ENCODE measurements at regions not wholly inside any gene's neighbourhood (a gene's known extent, or its start where the extent isn't known, plus 50 kb on each side); places are given as distances from the start of the nearest gene placed in this dataset.

DNA sequence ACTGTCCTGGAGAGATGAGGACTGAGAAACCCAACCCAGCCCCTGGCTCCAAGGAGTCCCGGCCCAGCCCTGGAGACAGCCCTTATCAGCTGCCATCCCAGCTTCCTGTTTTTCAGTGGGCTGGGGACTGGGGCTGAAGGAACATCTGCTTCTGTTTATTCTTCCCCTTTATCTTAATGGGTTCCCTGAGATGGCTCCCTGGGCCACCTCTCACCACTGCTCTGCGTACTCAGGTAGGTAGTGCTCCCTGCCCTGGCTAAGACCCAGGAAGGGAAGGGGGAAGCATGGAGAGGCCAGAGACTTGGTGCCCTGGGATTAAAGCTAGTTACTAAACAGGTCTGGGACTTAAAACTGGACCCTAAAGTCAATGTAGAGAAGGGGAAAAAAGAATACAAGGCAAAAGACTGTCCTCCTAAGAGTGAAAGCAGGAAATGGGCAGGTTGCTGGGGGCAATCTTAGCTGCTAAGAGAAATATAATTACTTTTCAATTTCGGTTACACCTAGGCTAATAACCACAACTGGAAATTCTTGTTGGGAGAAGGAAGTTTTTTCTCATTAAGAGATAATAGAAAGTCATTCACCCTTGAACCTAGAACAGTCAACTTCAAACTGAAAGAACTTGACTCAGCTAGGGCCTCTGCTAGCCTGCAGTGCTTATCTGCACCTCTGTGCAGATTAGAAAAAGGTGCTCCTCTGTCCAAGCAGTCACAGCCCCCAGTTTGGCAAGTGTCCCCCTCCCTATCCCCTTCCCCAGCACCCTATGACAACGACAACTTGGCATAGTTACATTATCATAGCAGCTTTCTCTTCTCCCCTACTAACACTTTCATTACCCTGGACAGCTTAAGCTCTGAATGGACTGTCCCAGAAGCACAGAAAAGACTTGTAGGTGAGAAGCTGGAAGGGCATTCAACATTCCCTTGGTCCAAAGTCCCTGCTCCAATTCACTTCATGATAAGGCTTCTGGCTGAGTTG is 65.6 kb upstream of the KDM7A start:
- DNase-seq (ENCODE audit: low read depth in 2 of 2) = no peak

GRCh38 chr7:140239653-140239935 is 62.8 kb upstream of the KDM7A start:
- DNase-seq (ENCODE audit: low read depth in 2 of 2) = no peak

DNA sequence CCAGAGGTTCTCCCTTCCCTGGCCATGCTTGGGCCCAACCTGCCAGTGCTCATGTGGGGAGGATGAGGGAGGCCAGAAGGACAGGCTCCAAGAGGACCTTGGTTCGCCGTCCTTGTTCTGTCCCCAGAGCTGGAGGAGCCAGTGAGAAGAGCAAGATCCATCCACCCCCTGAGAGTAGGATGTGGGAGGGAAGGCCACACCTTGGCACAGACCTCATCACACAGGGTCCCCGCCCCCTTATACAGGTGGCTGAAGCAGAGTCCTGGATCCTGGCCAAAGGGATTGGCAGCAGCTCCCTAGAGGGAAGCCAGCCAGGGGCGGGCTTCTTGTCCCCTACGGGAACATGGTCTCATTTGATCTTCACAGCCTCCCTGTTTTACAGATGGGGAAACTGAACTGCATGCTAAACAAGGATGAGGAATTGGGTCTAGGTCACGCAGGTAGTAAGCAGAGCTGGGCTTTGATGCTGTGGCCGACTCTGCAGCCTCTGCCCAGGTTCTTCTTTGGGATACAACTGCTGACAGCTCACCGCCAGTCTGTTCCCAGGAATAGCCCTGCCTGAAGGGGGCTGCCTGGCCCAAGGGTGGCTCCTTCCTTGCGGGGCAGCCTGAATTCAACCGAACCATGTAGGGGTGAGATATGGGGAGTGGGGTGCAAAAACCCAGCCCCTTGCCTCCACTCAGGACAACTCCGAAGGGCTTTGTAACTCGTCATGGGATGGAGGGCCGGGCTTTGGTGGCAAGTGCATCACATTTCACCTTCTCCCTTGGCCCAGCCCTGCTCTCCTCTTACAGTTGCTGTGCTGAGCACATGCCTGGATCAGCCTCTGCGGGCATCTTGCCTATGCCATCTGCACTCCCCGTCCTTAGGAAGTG is 62.2 kb upstream of the KDM7A start:
- no peak for DNase-seq (ENCODE audit: low read depth in 2 of 2)

DNA sequence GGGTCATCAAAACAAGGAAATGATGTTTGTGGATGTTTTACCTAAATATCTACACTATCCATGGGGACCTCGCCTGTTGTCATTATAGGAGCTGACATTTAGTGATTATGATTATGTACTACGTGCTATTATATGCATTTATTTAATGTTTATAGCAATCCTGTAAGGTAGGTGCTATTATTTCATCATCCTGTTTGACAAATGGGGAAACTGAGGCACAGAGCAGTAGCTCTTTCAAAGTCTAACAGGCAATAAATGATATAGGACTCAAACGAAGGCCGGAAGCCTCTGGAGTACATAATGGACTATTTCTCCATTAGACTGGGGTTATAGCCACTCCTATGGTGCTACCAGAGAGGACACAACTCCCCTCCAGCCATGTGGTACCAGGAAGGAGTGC is 60.6 kb upstream of the KDM7A start:
- no peak for DNase-seq (ENCODE audit: low read depth in 2 of 2)

- DNase-seq (ENCODE audit: low read depth in 2 of 2) = no peak
Observed at GRCh38 chr7:140236626-140237025, 59.8 kb upstream of the KDM7A start.

GRCh38 chr7:140235114-140235513 is 58.3 kb upstream of the KDM7A start:
- no peak for DNase-seq (ENCODE audit: low read depth in 2 of 2)

DNA sequence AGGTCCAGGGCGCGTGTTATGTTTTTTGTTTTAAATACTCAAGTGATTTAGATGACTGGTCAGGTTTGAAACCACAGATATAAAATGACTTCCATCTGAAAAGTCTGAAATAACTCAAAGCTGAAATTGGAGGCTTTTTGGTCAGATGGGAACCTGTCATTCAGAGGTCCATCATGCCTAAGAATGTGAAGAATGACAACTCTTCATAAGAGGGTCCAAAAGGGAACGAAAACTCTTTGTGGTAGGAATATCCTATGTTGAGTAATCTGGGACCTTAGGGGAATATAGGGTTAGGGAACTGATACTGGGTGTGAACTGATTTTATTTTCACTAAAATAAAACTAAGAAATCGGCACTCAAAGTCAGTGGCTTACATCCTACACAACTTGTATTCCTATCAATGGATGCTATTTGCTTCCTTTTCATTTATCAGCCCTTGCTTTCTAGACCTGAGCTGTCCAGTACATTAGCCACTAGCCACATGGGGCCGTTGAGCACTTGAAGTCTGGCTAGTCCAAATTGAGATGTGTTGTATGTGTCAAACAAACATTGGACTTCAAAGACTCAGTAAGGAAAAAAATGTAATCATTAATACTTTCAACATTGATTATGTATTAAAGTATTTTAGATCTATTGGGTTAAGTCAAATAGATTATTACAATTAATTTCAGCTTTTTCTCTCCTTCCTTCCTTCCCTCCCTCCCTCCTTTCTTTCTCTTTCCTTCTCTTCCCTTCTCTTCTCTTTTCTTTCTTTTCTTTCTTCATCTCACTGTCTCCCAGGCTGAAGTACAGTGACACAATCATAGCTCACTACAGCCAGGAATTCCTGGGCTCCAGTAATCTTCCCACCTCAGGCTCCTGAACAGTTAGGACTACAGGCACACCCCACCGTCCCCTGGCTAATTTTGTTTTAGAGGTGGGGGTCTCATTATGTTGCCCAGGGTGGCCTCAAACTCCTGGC is 56.5 kb upstream of the KDM7A start:
- DNase-seq (ENCODE audit: low read depth in 2 of 2) = no peak

DNA sequence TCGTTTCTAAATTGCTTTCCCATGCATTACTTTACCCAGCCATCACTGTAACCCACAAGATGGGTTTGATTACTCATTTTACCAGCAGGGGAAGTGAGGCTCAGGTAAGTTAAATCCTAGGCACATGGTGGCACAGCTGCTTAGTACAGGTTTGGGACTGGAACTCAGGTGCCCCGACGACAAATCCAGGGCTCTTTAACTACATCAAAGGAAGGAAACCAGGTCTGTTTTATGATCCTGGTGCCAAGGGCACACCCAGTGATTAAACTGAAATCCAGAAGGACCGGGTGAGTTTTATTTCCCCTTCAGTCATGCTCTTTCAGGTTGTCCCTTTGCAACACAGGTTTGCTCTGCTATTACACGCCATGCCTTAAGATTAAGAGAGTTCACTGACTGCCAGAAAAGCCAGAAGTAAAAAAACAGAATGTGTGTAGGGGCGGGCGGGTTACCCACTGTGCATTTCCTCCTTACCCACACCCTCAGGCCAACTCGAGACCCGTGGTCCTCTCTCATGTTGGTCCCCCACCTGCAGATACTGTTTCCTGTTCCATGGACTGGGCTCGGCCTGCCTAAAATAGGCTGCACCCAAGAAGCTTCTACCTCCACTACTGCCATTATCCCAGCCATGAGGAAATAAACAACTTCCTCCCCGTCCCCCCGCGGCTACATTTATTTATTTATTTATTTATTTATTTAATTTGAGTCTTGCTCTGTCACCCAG is 55.1 kb upstream of the KDM7A start:
- DNase-seq (ENCODE audit: low read depth in 2 of 2) = no peak

- peak; percentile 65 to 69 for DNase-seq (ENCODE audit: low read depth in 2 of 2)
Observed at GRCh38 chr7:140230861-140231770, 54.3 kb upstream of the KDM7A start.

DNA sequence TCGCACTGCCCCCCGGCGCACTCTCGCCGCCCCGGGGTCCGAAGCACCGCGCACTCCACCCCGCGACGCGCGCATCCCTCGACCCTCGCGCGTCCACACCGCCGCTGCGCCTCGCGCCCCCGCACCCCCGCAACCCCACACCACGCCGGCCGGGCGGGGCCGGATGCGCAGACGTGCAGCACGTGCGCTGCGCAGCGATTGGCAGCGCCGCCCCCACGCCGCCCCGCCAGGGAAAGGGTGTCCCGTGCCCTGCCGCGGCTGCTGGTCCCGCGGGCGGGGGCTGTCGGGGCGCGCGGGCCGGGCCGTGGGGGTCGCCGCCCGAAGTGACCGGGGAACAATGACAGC is 53.7 kb upstream of the KDM7A start:
- peak; percentile 73 to 85 for DNase-seq (ENCODE audit: low read depth in 2 of 2)

GRCh38 chr7:140229591-140230515 is 53.1 kb upstream of the KDM7A start:
- peak; percentile 44 to 47 for DNase-seq (ENCODE audit: low read depth in 2 of 2)

GRCh38 chr7:140229101-140229525 is 52.3 kb upstream of the KDM7A start:
- no peak for DNase-seq (ENCODE audit: low read depth in 2 of 2)

Data from stimulated activated CD4-positive, alpha-beta T cell treated with anti-CD3 and anti-CD28 coated beads, Interleukin-15, amount 100 ng/mL, for 48 hours (primary cell).